HG02571 (cell line): ENCODE measurements at regions not wholly inside any gene's neighbourhood (a gene's known extent, or its start where the extent isn't known, plus 50 kb on each side); places are given as distances from the start of the nearest gene placed in this dataset.
A peak's percentile ranks its signal among the peaks of the same experiment; 100 is the strongest.
"Not testable (repeated sequence)": the region's sequence is repeated elsewhere in the genome, so short reads cannot be mapped to it uniquely, and the experiment has no call there.

ENCODE experiments used
- ATAC-seq: cut with Tn5 transposase; IDR thresholded peaks from one replicate; pipeline ENCODE4 v1.9.1; 2021; ENCODE audit warnings: mild to moderate bottlenecking, moderate library complexity; ENCODE audit not compliant: unreplicated experiment

GRCh38 chr10:35827783-35828182 is 185.7 kb upstream of the FZD8 start:
- ATAC-seq = no peak

- no peak for ATAC-seq
Measured at GRCh38 chr10:35824704-35825103, 182.6 kb upstream of the FZD8 start.

- no peak for ATAC-seq
Measured at GRCh38 chr10:35822316-35822715, 180.2 kb upstream of the FZD8 start.

- ATAC-seq = peak; percentile 73
Measured at GRCh38 chr10:35821339-35821911, 179.3 kb upstream of the FZD8 start.

GRCh38 chr10:35819736-35820135 is 177.6 kb upstream of the FZD8 start:
- no peak for ATAC-seq

- ATAC-seq = no peak
Measured at GRCh38 chr10:35819011-35819410, 176.9 kb upstream of the FZD8 start.

GRCh38 chr10:35817109-35817508 is 175.0 kb upstream of the FZD8 start:
- not testable (repeated sequence) for ATAC-seq

- ATAC-seq = no peak
Measured at GRCh38 chr10:35813219-35813618, 171.1 kb upstream of the FZD8 start.

GRCh38 chr10:35808344-35808743 is 166.2 kb upstream of the FZD8 start:
- no peak for ATAC-seq

GRCh38 chr10:35803046-35803445 is 160.9 kb upstream of the FZD8 start:
- ATAC-seq = no peak

- no peak for ATAC-seq
Measured at GRCh38 chr10:35797187-35797586, 155.1 kb upstream of the FZD8 start.

- ATAC-seq = no peak
Measured at GRCh38 chr10:35795131-35795824, 153.2 kb upstream of the FZD8 start.

GRCh38 chr10:35794703-35795102 is 152.6 kb upstream of the FZD8 start:
- ATAC-seq = no peak

GRCh38 chr10:35792291-35792690 is 150.2 kb upstream of the FZD8 start:
- no peak for ATAC-seq

GRCh38 chr10:35789996-35790395 is 147.9 kb upstream of the FZD8 start:
- ATAC-seq = no peak

GRCh38 chr10:35784751-35785150 is 142.7 kb upstream of the FZD8 start:
- no peak for ATAC-seq

GRCh38 chr10:35783305-35783838 is 141.3 kb upstream of the FZD8 start:
- no peak for ATAC-seq

- no peak for ATAC-seq
Measured at GRCh38 chr10:35781643-35782035, 139.5 kb upstream of the FZD8 start.

GRCh38 chr10:35780970-35781642 is 139.0 kb upstream of the FZD8 start:
- ATAC-seq = no peak

GRCh38 chr10:35778306-35778705 is 136.2 kb upstream of the FZD8 start:
- no peak for ATAC-seq

GRCh38 chr10:35776557-35776956 is 134.5 kb upstream of the FZD8 start:
- not testable (repeated sequence) for ATAC-seq

- no peak for ATAC-seq
Measured at GRCh38 chr10:35774109-35774508, 132.0 kb upstream of the FZD8 start.
